ENCODE measurements at regions not wholly inside any gene's neighbourhood (a gene's known extent, or its start where the extent isn't known, plus 50 kb on each side); places are given as distances from the start of the nearest gene placed in this dataset.

DNA sequence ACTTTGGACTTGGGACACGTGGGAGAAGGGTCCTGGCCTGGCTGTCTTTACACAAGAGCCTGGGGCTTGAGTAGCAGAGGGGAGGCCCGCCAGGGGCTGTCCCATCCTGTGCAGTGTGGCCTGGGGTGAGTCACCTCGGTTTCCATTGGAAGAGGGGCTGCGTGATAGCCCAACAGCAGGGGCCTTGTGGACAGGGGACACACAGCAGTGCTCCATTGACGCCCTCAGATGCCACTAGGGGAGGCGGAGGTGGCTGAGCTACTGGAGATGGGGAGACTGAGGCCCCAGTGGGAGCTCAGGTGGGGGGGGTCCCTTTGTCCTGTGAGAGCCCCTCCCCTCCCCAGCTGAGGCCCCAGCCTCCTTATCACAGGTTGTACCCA is 50.0 kb upstream of the RNU6ATAC start:
- H3K4me3 Mint-ChIP-seq = no peak overlapping the region
- no peak overlapping the region for H3K27ac Mint-ChIP-seq
- no peaks in the 10 kb centered on the region for H3K4me1 Mint-ChIP-seq (ENCODE audit: low read depth)
- no peaks in the 10 kb centered on the region for H3K27me3 Mint-ChIP-seq (ENCODE audit: low read depth)
- H3K9me3 Mint-ChIP-seq = peaks cover 5% of the 10 kb centered on the region
- H3K36me3 Mint-ChIP-seq (ENCODE audit: low read depth) = no peaks in the 10 kb centered on the region

- Mint-ChIP-seq H3K27ac (no peak overlapping the region), H3K4me3 (no peak overlapping the region), H3K27me3 (ENCODE audit: low read depth) (no peaks in the 10 kb centered on the region), H3K36me3 (ENCODE audit: low read depth) (no peaks in the 10 kb centered on the region), H3K9me3 (peaks cover 5% of the 10 kb centered on the region), H3K4me1 (ENCODE audit: low read depth) (no peaks in the 10 kb centered on the region)
Observed at GRCh38 chr9:134214766-134215419, 50.5 kb upstream of the RNU6ATAC start.

DNA sequence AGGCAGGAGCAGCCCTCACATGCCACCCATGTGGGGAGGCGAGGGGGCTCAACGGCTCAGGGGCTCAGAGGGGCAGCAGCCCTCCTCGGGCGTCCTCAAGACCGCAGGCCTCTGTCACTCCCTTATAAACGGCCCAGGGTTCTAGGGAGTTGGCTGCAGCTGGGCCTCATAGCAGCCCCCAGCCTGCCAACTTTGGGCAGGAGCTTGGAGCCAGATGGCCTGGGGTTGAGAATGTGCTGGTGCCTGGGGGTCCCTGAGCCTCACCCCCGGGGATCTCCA is 51.0 kb upstream of the RNU6ATAC start:
- Mint-ChIP-seq H3K27me3 (ENCODE audit: low read depth) (no peaks in the 10 kb centered on the region), H3K36me3 (ENCODE audit: low read depth) (no peaks in the 10 kb centered on the region), H3K9me3 (peaks cover 5% of the 10 kb centered on the region), H3K4me3 (no peak overlapping the region), H3K27ac (no peak overlapping the region), H3K4me1 (ENCODE audit: low read depth) (no peaks in the 10 kb centered on the region)

DNA sequence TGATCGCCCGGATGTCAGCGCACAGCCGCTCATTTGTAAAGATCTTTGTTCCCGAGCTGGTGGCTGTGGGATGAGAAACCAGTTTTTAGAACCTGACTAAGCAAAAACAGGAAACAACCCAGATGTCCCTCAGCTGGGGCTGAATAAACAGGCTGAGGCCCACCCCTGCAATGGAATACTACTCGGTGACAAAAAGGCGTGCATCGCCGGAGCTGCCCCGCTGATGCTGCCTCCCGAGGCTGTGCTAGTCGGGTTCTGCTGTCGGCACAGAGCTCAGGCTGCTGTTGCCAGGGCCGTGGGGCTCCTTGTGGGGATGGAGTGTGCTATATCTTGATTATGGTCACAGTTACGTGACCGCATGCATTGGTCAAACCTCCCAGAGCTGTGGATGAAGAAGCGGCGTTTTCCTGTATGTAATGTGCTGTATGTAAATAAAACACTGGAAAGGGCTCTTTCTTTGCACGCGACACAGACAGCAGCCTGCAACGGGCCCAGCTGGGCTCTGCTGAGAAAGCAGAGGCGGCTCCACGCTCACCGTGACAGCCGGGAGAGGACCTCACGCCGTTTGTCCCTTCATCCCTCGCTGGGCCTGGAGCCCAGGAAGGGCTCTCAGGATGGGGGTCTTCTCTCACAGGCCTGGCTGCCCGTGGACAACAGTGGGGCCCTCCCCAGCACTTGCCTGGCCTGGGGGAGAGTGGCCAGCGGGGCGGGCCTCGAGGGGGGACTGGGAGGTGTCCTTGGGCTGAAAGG is 51.5 kb upstream of the RNU6ATAC start:
- Mint-ChIP-seq H3K4me1 (ENCODE audit: low read depth) (no peaks in the 10 kb centered on the region), H3K27ac (no peak overlapping the region), H3K9me3 (peaks cover 5% of the 10 kb centered on the region), H3K27me3 (ENCODE audit: low read depth) (no peaks in the 10 kb centered on the region), H3K36me3 (ENCODE audit: low read depth) (no peaks in the 10 kb centered on the region), H3K4me3 (no peak overlapping the region)

GRCh38 chr9:134216449-134216951 is 52.1 kb upstream of the RNU6ATAC start:
- H3K9me3 Mint-ChIP-seq = peaks cover 5% of the 10 kb centered on the region
- no peak overlapping the region for H3K4me3 Mint-ChIP-seq
- H3K27me3 Mint-ChIP-seq (ENCODE audit: low read depth) = no peaks in the 10 kb centered on the region
- no peak overlapping the region for H3K27ac Mint-ChIP-seq
- no peaks in the 10 kb centered on the region for H3K36me3 Mint-ChIP-seq (ENCODE audit: low read depth)
- H3K4me1 Mint-ChIP-seq (ENCODE audit: low read depth) = no peaks in the 10 kb centered on the region

DNA sequence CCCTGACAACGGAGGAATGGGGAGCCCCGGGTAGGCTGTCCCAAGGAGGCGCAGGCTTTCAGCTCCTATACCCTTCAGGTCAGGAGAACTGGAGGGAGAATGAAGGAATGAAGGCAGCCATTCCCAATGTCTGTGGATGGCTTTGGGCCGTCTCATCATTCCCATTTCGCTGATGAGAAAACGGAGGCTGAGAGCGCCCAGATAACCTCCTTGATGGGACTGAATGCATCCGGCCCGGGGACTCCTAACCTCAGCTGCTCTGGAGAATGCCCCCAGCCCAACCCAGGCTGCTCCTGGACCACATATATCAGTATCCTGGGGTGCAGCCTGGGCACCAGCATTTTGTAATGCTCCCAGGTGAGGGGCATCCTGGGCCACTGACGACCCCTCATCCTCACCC is 52.6 kb upstream of the RNU6ATAC start:
- Mint-ChIP-seq H3K9me3 (peaks cover 5% of the 10 kb centered on the region), H3K36me3 (ENCODE audit: low read depth) (no peaks in the 10 kb centered on the region), H3K27me3 (ENCODE audit: low read depth) (no peaks in the 10 kb centered on the region), H3K27ac (no peak overlapping the region), H3K4me1 (ENCODE audit: low read depth) (no peaks in the 10 kb centered on the region), H3K4me3 (no peak overlapping the region)

DNA sequence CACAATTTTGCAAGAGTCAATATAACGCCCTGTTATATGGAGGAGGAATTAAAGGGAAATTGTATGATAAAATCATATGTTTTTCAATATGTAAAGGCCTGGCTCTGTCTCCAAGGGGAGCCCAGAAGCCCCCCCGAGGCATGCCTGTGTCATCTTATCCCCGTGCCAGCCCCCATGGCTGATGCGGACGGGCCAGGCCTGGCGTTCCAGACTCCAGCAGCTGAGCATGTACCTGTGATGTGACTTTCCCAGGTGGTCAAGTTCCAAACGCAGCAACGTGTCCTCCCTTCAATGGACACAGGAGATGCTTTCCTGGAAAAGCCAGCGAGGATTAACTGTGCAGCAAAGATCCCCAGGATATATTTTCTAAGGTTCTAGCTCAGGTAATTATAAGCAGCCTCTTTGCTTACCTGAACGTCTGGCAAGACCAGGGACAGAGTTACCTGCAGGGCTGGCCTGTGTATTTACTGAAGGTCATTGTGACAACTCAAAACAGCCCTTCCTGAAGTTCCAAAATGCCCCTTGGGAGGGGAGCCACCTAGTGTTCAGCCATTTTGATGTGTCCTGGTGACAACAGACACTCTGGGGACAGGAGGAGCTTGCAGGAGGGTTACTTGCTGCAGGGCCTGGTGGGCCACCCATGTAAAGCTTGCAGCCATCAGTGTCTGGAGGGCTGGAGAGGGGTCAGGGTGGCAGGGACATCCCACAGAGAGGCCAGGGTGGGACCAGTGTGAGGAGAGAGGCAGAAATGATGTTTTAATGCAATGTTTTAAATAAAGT is 53.3 kb upstream of the RNU6ATAC start:
- Mint-ChIP-seq H3K4me1 (ENCODE audit: low read depth) (no peaks in the 10 kb centered on the region), H3K36me3 (ENCODE audit: low read depth) (no peaks in the 10 kb centered on the region), H3K27ac (no peak overlapping the region), H3K4me3 (no peak overlapping the region), H3K27me3 (ENCODE audit: low read depth) (no peaks in the 10 kb centered on the region), H3K9me3 (peaks cover 5% of the 10 kb centered on the region)

- H3K36me3 Mint-ChIP-seq (ENCODE audit: low read depth) = no peaks in the 10 kb centered on the region
- no peaks in the 10 kb centered on the region for H3K9me3 Mint-ChIP-seq
- no peak overlapping the region for H3K27ac Mint-ChIP-seq
- no peak overlapping the region for H3K4me3 Mint-ChIP-seq
- no peaks in the 10 kb centered on the region for H3K27me3 Mint-ChIP-seq (ENCODE audit: low read depth)
- no peaks in the 10 kb centered on the region for H3K4me1 Mint-ChIP-seq (ENCODE audit: low read depth)
Observed at GRCh38 chr9:134218230-134218629, 53.9 kb upstream of the RNU6ATAC start.

DNA sequence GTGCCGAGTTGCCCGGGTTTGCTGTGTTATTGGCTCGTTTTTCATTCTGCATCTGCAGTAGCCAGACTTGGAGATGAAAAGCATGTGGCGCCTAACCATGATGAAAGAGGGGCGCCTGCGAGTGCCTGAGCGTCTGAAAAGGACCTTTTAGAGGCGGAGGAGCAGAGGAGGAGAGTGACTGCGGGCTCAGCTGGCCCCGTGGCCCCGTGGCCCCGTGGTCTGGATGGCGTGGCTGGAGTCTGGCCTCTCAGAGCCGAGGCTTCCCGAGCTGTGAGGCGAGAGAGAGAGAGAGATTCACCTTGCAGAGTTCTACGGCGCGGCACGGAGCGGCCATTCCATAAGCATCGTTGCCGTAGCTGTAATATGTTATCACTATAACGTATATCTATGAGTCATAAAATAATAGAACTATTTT is 55.3 kb upstream of the RNU6ATAC start:
- no peaks in the 10 kb centered on the region for H3K9me3 Mint-ChIP-seq
- H3K4me1 Mint-ChIP-seq (ENCODE audit: low read depth) = no peaks in the 10 kb centered on the region
- H3K27me3 Mint-ChIP-seq (ENCODE audit: low read depth) = no peaks in the 10 kb centered on the region
- H3K4me3 Mint-ChIP-seq = no peak overlapping the region
- H3K36me3 Mint-ChIP-seq (ENCODE audit: low read depth) = no peaks in the 10 kb centered on the region
- no peak overlapping the region for H3K27ac Mint-ChIP-seq

DNA sequence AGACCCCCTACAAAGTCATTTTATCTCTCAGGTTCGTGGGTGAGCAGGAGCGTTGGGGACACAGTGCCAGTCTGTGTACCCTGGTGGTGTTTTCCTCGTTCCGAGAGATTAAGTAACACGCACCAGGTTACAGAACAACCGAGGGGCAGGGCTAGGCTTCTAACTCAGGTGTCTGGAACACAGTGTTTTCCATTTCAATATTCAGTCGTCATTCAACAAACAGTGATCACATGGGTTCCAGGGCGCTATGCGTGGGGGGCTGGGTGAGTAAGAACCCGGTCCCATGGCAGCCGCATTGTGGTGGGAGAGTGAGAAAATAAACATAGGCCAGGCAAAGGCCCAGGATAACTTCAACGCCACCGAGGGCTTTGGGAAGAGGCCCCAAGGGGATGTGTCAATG is 55.9 kb upstream of the RNU6ATAC start:
- Mint-ChIP-seq H3K27ac (no peak overlapping the region), H3K9me3 (no peaks in the 10 kb centered on the region), H3K4me1 (ENCODE audit: low read depth) (no peaks in the 10 kb centered on the region)

DNA sequence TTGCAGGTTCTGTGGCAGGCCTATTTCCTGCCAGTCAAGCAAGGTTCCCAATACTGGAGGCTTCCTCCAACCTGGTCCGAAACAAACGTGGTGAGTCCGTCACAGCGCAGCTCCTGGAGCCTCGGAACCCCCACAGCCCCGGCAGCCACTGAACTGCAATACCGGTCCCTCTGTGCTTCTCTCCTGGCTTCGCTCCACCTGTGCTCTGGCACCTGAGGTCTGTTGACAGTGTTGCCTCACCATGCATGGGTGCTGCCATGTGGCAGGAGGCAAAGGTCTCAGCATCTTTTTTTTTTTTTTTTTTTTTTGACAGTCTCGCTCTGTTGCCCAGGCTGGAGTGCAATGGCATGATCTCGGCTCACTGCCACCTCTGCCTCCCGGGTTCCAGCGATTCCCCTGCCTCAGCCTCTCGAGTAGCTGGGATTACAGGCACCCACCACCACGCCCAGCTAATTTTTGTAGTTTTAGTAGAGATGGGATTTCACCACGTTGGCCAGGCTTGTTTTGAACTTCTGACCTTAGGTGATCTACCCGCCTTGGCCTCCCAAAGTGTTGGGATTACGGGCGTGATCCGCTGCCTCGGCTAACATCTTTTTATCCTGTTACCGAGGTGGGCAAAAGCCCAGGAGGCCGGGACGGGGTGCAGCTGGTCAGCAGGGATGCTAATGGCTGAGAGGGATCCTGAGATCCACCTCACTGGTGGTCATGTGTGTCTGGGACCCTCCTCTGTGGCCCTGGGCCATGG is 57.1 kb upstream of the RNU6ATAC start:
- Mint-ChIP-seq H3K27me3 (ENCODE audit: low read depth) (no peaks in the 10 kb centered on the region), H3K4me1 (ENCODE audit: low read depth) (no peaks in the 10 kb centered on the region), H3K4me3 (no peak overlapping the region), H3K36me3 (ENCODE audit: low read depth) (no peaks in the 10 kb centered on the region), H3K27ac (no peak overlapping the region), H3K9me3 (no peaks in the 10 kb centered on the region)

More for the DNA sequence above, 55.9 kb upstream of the RNU6ATAC start:
- Mint-ChIP-seq H3K36me3 (ENCODE audit: low read depth) (no peaks in the 10 kb centered on the region), H3K27me3 (ENCODE audit: low read depth) (no peaks in the 10 kb centered on the region), H3K4me3 (no peak overlapping the region)

DNA sequence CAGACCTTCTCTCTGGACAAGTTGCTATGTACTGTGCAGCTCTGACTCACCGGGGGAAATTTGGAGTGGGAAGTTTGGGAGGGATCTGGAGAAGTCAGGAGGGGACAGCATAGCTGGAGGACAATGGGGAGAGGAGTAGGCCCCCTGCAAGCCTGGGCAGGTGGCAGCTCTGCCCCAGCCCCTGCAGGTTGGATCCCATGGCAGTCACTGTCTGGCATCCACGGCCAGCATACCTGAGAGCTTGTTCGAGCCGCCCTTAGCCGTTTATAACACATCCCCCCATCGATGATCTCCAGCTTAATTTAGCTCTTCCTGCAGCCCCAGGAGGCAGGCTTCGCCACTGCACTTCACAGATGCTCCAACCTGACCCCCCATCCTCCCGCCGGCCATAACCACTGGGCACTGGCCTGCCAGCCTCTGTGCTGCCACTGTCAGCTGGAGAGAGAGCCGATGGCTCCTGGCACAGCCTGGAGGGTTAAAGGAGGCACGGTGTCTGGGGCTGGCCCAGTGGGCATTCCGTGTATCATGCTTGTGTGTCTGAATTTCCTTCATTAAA is 57.7 kb upstream of the RNU6ATAC start:
- Mint-ChIP-seq H3K4me1 (ENCODE audit: low read depth) (no peaks in the 10 kb centered on the region), H3K4me3 (no peak overlapping the region), H3K27me3 (ENCODE audit: low read depth) (no peaks in the 10 kb centered on the region), H3K36me3 (ENCODE audit: low read depth) (no peaks in the 10 kb centered on the region), H3K27ac (no peak overlapping the region), H3K9me3 (no peaks in the 10 kb centered on the region)

- Mint-ChIP-seq H3K27me3 (ENCODE audit: low read depth) (no peaks in the 10 kb centered on the region), H3K36me3 (ENCODE audit: low read depth) (no peaks in the 10 kb centered on the region), H3K4me3 (no peak overlapping the region), H3K27ac (no peak overlapping the region), H3K4me1 (ENCODE audit: low read depth) (no peaks in the 10 kb centered on the region), H3K9me3 (no peaks in the 10 kb centered on the region)
Observed at GRCh38 chr9:134223091-134223490, 58.7 kb upstream of the RNU6ATAC start.

DNA sequence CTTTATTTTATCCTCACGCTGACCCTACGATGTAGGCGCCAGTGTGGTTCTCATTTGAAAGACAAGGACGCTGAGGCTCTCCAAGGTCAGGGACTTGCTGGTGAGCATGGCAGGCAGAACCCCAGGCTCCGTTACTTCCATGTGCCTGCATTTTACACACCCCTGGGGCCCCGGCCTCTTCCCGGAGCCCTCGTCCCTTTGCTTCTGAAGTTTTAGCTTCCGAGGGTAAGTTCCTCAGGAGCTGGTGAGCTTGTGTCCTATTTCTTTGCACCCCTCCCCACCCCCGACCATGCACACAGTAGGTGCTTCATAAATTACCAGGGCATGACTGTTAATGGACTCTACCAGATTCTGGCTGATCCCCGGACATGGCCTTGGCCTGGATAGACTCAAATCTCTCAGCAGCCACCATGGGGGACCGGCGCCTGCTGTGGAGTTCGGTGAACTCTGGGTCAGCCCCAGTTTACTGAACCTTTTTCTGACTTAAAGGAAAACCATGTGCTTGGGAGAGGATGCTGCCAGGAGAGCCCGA is 59.3 kb upstream of the RNU6ATAC start:
- no peak overlapping the region for H3K4me3 Mint-ChIP-seq

More for the DNA sequence above, 59.3 kb upstream of the RNU6ATAC start:
- Mint-ChIP-seq H3K9me3 (no peaks in the 10 kb centered on the region), H3K4me1 (ENCODE audit: low read depth) (no peaks in the 10 kb centered on the region), H3K27me3 (ENCODE audit: low read depth) (no peaks in the 10 kb centered on the region), H3K27ac (no peak overlapping the region), H3K36me3 (ENCODE audit: low read depth) (no peaks in the 10 kb centered on the region)
